Stimulated activated CD8-positive, alpha-beta memory T cell treated with anti-CD3 and anti-CD28 coated beads, Interleukin-4, amount 100 ng/mL, for 48 hours (primary cell): ENCODE measurements at regions not wholly inside any gene's neighbourhood (a gene's known extent, or its start where the extent isn't known, plus 50 kb on each side); places are given as distances from the start of the nearest gene placed in this dataset.
"Not testable (repeated sequence)": the region's sequence is repeated elsewhere in the genome, so short reads cannot be mapped to it uniquely, and the experiment has no call there.

ENCODE experiments used
- DNase-seq: peaks from one replicate; pipeline ENCODE4 v3.0.0-alpha.2; 2020

DNA sequence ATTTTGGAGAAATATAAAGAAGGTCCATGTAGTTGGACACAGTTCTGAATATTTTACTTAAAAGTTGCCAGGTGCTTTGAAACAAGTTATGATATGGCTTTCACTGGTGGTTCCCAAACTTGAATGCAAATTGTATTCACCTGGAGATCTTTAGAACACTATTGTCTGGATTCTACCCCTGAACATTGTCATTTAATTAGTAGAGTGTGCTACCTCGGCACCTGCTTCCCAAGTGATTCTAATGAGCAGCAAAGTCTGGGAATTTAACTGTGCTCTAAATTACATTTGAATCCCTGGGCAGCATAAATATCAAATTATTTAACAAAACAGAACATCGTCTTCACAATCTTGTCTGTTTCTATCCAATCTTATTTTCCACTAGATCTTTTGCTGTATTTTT, 2483.3 kb downstream of the PCDH9 start:
- DNase-seq = no peak

DNA sequence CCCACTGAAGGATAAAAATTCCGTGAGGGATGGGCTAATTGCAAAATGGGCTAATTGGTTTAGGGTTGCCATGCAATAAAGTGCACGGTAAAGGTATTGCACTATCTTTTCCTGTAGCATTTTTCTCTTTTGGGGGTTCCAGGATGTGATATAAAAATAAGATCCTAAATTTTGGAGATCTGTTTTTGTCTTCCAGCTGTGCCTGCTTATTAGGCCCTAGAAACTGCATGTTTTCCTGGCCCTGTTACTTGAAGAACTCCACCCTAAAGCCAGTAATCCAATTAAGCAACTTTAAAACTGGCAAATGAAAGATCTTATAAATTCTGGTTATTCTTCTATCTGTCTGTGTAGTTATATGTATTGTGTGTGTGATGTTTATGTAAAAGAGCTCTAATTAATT, 2489.6 kb downstream of the PCDH9 start:
- DNase-seq = no peak

DNA sequence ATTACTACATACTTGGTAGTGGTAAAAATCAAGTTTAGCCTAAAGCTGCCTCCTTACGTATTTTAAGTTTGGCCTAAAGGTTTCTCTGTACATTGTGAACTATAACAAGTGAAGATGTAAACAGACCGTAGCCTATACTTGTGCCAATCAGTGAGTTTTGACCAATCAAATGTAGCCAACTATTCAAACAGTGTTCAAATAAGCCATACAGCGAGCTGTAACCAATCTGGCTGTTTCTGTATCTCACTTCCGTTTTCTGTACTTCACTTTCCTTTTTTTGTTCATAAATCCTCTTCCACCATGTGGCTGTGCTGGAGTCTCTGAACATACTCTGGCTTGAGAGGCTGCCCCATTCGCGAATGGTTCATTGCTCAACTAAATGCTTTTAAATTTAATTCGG, 2504.6 kb downstream of the PCDH9 start:
- no peak for DNase-seq

DNA sequence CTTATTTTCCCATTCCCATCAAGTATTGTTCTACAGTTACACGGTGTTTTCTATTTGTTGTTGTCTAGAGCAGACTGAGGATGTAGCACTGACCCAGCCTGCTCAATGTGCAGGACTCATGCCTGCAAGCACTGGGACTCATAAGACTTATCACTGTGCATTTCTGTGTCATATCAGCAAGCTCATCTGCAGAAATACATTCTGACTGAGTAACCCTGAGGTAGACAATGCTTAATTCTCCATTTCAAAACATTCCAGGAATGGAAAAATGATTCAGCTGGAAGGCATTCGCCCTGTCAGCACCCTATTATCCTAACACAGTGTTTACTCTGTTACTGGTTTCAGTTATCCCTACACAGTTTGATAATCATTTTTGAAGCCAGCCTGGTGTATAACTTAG, 2506.4 kb downstream of the PCDH9 start:
- DNase-seq = no peak

DNA sequence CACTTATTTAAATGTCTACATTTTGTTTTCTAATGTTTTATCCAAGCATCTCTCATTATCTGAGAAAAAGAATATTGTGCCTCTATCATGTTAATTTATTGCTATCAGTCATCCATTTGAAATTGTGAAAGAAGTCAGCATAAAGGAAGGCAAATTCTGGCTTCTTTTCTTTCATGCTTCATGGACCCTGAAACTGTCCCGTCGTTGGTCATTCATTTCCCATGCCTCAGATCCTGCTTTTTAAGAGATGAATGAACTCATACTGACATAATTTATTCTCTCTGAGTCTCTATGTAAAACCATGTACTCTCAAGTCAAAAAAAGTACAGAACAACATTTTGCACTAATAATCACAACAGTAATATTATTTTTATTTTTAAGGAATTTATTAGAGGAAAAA, 2512.0 kb downstream of the PCDH9 start:
- DNase-seq = no peak

DNA sequence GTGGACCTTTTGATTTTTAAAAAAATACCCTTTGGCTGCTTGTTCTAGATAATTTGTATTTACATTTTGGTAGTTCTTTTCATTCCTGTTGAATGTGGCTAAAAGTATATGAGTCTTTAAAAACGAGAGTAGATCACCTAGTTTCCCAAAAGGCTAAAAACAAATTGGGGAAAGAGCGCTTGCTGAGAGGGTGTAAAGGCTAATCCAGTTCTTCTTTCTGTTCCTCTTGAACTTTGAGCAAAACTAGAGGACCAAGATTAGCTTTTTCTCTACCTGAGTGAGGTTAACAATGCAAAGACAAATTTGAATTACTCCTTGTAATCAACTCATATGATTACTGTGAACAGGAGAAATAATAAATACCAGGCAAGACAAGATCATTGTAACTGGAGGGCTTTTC, 2513.2 kb downstream of the PCDH9 start:
- DNase-seq = no peak

DNA sequence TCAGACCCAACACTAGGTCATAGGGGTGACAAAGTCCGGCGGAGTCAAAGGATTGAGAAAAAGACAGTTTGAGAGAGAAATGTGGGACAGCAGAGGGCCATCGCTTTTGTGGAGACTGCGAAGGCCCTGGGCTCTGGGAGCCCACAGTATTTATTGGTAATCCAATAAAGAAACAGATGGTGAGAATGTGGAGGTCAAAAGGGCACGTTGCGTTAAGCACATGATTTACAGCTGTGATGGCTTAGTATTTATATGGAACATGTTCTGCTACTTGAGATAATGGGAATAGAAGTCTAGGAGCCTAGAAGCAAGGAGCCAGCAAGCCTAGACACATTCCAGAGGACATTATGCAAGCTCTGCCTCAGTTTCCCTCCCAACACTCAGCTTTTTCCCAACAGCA, 2521.1 kb downstream of the PCDH9 start:
- no peak for DNase-seq

DNA sequence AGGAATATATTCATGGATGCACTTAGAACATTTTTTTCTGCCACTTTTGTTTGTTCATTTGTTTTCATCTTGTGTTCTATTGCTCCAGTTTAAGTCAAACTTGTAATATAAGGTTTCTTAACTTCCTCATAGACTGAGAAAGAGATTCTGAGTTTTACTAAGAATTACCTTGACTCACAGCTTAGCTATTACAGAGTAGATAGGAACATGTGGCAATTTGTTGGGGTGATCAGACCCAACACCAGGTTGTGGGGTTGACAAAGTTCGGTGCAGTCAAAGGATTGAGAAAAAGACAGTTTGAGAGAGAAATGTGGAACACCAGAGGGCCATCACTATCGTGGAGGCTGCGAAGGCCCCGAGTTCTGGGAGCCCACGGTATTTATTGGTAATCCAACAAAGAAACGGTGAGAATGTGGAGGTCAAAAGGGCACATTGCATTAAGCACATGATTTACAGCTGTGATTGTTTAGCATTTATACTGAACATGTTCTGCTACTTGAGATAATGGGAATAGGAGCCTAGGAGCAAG, 2526.0 kb downstream of the PCDH9 start:
- DNase-seq = no peak

DNA sequence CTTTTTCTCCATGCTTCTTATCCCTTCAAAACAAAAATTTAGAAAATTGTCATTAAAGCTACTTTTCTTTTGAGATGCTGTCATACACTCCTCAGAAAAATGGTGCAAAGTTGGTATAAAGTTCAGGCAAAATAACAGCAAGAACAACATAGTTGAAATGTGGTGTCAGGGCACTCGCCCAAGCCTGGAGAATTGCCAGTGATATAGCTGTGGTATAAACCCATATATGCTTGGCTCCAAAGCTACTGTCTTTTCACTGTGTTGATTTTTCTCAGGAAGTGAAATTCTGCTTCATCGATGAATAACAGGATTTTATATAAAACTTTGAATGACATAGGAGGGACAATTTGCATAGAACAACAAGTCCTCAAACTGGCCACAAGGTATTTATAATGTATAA, 2532.9 kb downstream of the PCDH9 start:
- no peak for DNase-seq

DNA sequence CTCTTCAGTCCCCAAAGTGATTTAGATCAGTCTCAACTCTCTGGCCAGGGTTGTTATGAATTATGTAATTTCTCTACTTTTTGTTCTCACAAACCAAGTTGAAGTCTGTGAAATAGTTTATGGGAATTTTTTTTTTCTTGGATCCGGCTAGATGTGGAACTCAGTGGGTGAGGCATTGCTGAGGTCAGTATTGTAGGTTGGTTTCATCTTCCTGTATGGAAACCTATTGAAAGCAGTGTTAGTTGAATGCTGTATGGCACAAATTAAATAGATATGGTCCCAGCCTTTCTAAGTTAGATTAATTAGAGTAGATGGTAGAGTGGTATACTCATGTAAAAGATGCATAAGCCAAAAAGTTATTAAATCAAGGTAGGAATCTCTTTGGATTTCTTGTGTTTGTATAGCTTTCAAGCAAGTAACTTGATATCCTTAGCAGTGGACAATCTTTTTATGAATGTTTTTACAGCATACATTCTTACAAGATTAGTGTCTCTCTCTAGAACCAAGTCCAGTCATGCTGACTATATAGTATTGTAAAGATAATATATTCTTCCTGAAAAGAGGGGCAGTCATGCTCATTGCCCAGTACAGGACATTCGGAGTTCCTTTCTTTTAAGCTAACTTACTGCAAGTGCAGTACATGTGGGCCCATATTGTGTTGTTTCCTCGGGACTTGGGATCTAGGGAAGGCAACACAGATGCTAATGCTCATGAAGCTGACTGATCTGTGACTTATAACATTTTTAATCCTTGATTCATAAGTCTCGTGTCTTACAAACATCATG, 2541.1 kb downstream of the PCDH9 start:
- no peak for DNase-seq

DNA sequence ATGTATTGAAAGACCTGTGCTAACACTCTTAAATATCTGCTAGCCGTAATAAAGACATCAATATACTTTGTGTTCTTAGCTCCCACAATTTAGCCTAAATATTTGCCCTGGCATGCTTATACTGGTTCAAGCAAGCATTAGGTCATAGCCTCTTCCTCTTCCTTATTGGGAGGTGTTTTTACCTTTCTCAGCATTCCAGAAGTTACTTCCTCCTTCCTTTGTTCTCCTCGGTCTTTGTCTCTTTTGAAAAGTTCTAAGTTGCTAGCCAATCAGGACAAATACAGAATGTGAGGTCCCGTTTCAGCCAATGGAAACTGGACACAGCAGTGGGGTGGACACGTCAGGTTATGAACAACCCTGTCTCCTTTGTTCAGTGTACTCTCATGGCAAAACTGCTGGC, 2543.6 kb downstream of the PCDH9 start:
- not testable (repeated sequence) for DNase-seq

DNA sequence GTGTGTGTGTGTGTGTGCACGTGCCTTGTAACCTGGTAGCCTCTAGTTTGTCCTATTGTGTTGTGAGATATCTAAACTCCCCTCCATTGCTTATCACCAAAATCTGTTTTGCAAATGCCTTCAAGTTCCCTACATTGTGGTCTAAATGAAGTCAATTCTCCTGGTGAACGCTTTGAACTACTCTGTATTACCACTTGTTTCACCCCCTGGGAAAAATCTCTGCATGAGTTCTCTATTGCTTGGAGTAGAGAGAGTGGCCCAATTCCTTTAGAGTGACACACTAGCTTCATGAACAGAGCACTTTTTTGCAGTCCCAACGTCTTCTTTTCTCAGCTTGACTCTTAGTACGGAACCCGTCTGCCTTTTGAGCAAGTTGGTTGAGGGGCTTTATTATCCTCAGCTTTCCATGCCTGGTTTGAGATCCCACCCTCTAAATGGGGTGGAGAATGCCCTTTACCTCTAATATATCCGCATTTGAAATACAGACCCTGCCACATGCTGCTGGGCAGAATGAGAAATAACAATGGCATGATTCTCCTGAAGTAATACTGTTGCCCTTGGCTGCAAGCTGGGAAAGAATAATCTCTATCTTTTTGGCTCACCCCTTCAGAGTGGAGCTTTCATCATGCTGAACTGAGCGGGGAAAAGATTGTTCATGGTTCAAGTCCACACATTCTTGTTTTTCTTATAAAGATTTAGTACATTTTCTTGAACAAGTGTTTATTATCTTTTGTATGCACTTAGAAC, 2545.3 kb downstream of the PCDH9 start:
- no peak for DNase-seq

DNA sequence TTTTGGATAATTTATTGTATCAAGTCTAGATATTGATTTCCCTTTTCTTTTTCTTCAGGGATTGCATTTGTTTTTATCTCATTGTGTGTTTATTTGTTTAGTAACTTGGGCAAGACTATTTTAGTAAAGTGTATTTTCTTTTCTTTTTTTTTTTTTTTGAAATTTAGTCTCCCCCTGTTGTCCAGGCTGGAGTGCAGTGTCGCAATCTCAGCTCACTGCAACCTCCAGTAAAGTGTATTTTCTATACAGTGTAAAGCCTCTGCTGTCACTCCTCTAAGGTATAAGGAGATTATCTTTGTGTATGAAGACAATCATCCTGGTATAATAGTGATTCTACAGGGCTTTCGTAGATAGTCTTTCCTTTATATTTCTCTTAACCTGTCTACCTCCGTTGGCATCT, 2546.0 kb downstream of the PCDH9 start:
- no peak for DNase-seq

DNA sequence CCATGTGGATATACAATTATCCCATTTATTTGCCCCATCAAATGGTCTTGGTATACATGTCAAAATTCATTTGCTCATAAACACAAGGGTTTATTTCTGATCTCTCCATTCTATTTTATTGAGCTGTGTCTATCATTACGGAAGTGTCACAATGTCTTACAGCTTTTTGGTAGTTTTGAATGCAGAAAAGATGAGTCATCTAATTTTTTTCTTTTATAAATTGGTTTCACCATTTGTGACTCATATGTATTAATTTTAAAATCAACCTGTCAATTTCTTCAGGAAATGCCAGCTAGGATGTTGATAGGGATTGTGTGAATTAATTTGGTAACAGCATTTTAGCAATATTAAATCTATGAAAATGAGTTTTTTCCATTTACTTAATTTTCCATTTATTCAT, 2549.4 kb downstream of the PCDH9 start:
- no peak for DNase-seq

DNA sequence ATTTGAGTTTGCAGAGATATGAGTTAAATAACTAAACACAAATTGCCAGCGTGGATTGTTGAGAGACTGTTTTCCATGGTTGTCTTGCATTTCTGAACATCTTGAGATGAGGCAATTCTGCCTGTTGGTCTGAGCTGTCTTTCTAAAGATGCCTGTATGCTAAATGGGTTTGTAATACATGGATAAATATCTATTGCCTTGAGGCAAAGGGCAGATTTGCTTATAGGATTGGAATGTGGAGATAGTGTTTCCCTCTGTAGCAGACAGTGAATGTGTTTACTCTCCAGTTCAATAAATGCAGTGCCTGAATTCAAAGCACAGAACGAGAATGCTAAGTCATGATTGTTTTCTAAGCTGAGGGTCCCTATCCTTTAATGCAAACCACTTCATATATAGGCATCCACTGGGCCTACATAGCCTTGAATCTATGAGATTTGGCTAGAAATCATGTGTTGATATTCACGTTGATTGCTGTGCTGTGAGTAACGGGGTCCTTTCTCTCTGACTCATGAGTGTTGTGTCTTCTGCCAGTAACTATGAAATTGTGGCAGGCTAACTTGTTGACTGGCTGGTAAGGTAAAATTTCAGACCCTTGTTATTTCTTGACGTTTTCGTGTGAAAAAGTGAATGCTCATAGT, 2554.8 kb downstream of the PCDH9 start:
- no peak for DNase-seq

DNA sequence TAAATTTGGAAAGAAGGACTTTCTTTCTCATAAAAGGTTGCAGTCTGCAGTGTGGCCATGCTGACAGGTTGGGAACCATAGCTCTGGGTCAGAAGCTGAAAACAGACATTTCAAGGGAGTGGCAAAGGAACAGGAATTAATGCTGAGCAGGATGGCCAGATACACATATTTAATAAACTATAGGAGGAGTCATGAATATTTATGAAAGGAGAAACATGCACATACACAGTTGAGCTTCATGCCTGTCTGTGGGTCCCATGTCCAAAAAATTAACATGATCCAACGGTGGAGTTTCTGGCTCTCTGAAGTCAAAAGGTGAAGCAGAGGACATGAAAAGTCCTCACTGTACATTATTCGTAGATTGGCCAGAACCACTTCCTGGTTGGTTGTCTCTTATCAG, 2556.0 kb downstream of the PCDH9 start:
- no peak for DNase-seq

DNA sequence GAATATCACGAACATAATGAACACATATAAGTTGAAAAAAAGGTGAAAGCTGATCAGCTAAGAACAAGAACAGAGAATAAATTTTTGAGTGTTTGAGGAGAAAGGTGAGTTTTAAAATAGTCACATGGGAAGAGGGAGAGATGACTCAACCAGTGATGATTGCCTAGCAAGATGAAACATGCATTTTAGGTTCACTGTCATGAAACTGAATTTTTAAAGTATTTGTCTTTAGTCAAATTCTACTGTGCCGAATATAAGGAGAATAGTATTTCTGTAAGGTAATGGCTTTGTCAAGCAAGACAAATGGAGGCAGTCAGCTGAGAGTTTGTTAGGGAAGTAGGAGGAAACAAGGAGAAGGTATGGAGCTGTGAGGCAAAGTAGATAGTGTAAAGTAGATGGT, 2557.4 kb downstream of the PCDH9 start:
- DNase-seq = no peak

DNA sequence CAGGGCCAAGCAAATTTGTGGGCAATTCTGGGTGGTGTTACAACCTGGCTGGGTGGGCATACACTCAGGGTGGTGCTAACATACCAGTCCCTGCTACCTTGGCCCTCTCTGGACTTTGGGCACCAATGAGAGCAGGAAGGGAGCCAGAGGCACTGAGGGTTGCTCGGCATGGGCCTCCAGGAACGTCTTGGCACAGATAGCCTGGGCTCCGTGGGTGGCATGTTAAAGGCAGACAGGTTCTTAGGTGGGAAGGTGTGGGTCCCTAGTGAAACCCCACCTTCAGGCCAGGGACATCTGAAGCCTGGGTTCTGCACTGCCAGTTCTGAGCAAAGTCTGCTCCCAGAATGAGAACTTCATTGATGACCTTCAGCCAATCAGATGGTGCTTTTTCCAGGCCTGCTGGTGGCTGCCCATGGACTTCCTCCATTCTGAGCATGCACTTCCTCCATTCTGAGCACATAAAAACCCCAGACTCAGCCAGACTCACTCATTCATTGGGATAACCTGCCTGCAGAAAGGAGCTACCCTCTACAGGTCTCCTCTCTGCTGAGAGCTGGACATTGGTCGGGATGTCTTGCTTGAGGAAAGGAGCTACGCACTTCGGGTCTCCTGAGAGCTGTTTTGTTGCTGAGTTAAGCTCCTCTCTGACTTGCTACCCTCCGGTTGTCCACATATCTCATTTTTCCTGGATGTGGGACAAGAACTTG, 2567.1 kb downstream of the PCDH9 start:
- DNase-seq = no peak

DNA sequence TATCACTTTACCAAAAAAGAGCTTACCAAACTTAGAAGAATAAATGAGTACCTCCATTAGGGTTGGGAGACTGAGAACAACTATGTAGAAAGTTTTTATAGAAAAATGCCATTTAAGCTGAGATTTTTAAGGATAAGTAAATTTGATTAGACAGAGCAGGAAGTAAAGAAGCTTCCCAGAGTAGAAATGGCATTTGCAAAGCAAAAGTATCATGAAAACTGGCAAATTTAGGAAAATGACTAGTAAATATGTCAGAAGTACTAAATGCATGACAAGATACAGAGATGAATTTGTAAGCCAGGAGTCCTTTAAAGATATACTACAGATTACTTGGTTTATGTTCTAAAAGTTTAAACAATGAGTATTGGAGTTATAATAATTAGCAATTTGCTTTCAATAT, 2581.8 kb downstream of the PCDH9 start:
- no peak for DNase-seq

DNA sequence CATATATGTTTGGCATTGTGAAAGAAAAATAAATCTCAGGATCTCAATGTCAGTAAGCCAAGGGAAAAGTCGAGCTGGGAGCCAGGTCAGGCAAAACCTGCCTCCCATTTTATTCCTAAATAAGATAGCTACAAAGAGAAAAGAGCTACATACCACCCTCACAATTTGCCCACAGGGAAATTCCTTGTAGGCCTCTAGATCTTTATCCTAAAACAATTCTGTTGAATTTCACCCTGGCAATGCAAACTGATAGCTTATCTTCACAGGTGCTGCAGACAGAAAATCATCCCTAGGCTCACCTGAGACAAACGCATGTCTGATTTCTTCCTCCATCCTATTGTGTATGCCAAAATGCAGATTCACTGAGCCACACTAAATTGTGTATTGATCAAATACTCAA, 2587.1 kb downstream of the PCDH9 start:
- DNase-seq = no peak

DNA sequence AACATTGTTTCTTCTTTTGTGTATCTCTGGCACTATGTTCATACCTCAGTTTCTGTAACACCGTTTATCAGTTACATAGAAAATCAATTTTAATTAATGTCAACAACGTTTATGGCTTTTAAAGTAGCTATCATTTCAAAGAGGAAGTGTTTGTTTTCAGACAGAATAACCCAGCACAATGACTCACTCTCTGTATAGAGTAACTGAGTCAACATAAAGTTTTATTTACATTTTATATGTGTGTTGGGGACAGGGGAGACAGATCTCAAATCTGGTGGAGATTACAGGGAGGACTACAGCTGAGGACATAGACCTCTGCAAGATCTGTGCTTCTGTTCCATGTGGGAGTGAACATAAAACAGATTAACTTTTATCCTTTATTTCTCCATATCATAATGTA, 2590.1 kb downstream of the PCDH9 start:
- DNase-seq = no peak

DNA sequence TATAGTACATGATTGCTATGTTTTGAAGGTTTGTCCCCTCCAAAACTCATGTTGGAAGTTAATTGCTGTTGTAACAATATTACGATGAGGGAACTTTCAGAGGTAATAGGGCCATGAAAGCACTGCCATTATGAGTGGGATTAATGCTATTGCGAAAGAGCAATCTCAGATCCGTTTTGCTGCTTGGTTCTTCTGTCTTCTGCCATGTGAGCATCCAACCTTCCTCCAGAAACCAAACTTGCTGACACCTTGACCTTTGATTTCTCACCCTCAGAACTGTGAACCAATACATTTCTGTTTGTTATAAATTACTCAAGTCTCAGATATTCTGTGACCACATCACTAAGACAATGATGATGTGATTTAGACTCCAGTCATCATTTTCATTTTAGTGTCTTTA, 2590.9 kb downstream of the PCDH9 start:
- no peak for DNase-seq

DNA sequence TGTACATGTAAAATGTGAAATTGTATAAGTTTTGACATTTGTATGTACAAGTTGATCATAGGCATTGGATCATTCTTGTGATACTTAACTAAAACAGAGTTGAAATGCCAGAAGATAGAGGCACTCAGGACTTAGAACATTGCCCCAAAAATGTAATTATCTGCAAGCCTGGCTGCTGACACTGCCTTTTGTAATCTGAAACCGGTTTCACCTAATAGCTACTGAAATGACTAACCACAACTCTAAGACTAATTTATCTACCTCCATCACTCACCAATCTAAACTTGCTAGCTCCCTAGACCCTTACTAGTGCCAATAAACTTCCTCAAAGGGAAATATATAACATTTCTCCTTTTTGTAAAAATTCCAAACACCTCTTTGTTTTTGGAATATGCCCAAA, 2596.2 kb downstream of the PCDH9 start:
- no peak for DNase-seq
